Amygdala (tissue), 56 donors: ENCODE measurements at regions not wholly inside any gene's neighbourhood (a gene's known extent, or its start where the extent isn't known, plus 50 kb on each side); places are given as distances from the start of the nearest gene placed in this dataset.
"Not testable (repeated sequence)": the region's sequence is repeated elsewhere in the genome, so short reads cannot be mapped to it uniquely, and the experiment has no call there.

Source experiments
- DNase-seq, 56 donors: peaks; one replicate each; lab custom pipeline; 2025; lab: John Stamatoyannopoulos, UW

DNA sequence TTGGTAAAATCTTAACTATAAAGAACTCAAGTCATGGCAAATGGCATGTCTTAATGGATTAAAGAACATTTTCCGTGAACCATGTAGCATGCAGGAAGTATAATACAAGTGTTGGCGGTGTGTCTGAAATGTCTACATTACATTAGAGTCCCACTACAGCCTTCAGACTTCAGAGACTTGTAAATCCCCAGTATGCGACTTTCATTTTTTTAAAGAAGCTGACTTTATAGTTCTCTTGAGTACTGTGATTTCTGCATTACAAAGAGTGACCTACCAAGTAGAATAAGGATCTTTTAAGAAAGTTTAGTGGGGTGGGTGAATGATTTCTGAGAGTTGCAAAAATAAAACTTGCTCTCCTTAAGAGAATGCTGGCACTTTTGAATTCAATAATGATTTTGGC, 140.7 kb upstream of the FN1 start:
- DNase-seq, result no peak

DNA sequence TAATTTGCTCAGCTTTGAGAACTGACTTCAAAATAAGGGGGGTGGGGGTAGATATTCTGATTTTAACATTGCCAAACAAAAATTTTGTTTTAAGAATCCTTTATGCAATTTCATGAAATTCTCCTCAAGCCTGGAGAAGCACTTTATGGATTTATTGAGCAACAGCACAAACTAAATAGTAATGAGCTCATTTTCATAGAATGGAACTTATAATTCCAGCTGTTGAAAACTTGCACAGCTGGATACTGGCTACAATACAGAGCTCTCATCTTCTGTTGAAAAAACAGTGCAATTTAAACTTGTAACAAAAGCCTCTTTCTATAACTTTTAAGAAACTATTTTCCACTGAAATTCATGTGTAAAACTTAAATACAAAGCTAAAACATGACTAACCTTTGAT, 137.6 kb upstream of the FN1 start:
- no peak for DNase-seq

DNA sequence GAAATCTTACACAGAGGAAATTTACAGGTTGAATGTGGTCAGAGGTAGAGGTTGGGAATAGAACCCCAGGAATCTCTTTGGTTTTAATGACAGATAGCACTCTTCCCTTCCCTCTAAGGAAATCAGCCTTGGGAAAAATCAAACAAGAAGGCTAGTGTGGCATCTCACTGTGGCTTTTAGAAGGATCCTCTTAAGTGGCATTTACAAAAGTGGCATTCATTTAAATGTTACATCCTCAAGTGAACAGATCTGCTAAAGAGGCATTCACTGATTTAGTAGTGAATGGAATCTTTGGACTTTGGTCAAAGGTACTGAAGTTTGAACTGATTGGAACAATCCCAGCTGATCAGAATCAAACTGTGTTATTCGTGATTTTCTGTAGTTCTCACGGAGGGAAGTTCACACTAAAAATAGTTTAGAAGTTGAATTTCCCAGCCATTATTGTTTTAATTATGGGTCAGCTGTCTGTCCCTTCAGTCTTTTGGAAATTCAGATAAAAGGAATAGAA, 136.5 kb upstream of the FN1 start:
- DNase-seq, result no peak

DNA sequence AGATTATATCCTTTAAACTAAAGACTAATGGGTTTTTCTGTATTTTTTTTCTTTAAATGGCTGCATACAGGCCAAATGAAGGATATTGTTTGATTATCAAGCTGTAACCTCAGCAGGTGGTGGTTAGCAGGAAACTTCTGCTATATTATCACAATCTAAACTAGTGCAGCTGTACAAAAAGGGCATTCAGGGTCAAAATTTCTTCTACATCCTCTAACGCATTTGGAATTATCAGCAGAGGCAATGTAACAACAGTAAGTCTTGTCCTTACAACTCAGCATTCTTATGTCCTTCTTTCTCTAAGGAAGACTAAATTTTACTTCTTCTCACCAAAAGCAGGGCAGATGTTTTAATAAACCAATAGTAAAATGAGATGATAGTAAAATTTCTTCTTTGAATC, 135.8 kb upstream of the FN1 start:
- no peak for DNase-seq

DNA sequence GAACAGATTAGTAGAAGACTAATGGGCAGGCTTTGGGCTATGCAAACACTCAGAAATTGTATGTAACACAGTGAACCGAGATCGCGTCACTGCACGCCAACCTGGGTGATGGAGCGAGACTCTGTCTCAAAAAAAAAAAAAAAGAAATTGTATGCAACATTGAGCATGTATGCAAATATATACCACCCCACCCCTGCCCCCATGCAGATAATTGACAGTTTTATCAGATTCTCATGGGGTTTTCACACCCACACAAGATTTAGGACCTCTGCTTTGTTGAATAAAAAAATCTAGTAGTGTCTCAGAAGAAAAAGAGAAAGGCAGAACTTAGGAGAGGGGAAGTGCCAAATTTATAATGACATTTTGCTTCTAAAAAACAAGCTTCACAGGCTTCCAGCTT, 131.6 kb upstream of the FN1 start:
- DNase-seq, result no peak

DNA sequence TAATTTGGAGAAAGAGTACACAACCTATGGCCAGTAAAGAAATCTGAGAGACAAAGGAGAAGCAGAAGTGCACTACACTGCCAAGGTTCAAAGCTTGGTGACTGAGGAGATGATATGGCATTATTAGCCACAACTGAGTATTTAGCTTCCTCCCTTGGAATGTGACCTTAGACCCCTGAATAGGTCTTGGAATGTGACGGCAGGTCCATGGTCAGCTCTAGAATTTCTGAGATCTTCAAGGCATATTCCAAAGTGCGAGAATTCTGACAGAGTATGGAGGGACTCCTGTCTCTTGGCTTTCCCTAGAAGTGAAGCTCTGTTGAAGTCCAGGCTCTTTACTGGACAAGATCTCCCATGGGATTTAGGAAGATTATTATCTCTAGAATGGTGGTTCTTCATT, 130.0 kb upstream of the FN1 start:
- no peak for DNase-seq

DNA sequence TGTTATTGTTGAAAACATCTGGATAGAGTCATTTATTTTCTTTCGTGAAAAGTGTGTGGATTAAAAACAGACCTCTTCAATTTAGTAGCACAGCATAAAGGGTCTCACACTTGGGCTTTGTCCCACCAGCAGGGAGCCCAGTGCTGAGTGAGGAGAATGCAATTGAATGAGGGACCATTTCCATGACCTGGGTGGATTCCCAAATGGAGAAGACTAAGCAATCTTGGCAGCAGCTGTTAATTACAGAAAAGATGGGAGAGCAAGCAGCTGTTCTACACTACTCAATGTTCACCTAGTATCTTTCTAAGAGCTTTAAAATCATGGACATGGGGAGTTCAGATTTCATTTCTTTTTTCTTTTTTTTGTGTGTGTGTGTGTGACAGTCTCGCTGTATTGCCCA, 121.8 kb upstream of the FN1 start:
- DNase-seq, result no peak

DNA sequence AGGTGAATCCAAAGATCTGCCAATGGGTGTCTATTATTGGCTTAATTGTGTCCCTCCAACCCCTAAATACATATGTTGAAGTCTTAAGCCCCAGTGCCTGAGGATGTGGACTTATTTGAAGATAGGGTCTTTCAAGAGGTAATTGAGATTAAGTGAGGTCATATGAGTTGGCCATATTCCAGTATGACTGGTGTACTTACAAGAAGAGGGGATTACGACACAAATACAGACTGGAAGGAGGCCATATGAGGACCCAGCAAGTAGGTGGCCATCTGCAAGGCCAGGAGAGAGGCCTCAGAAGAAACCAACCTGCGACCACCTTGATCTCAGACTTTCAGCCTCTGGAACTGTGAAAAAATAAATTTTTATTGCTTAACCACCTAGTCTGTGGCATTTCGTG, 121.1 kb upstream of the FN1 start:
- no peak for DNase-seq

DNA sequence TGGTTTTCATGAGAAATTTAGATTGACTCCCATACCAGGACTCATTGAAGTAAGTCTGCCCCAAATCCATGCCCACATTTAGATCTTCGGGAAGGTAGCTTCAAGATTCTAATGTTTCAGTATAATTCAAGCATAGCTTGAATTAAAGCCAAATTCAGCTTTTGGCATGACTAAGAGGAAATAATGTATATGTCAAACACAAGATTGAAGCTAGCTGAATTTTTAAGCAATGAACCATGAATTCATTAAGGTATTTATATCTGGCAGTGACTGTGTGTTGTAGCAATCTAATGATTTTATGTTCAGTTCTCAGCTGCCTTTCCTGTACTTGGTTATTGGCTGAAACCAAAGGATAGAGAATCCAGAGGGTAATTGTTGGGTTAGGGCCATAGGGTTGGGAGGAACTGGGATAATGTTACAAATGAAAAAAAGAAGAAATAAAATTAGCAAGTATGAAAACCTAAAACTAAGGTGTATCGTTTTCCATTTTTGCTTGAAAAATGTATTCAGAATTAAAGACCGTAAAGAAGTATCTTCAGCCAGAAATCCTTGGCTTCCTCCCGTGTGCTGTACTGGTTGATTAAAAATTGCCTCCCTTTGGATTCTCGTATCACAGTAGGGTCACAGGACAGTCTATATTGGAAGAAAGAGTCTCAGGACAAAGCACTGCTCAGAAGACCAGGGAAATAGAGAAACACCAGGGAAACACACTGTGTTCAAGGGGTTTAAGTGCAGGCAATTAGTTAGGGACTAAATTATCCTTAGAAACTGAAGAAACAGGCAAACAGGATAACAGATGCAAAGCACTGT, 119.0 kb upstream of the FN1 start:
- no peak for DNase-seq

DNA sequence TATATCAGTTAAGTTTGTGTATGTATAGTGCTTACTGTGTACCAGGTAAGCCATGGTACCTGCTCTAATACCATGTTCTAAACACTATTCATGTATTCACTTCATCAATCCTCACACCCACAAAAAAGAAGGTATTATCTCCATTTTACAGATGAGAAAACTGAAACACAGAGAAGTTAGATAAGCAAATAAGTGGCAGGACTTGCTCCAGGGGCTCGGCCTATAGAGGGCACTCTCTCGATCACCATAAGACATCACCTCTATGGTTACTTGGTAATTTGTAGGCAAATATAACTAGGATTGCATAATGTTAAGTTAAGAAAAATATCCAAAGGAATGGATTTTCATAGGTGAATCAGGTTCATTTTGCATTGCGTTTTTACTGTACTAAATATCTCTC, 118.1 kb upstream of the FN1 start:
- DNase-seq, result no peak

DNA sequence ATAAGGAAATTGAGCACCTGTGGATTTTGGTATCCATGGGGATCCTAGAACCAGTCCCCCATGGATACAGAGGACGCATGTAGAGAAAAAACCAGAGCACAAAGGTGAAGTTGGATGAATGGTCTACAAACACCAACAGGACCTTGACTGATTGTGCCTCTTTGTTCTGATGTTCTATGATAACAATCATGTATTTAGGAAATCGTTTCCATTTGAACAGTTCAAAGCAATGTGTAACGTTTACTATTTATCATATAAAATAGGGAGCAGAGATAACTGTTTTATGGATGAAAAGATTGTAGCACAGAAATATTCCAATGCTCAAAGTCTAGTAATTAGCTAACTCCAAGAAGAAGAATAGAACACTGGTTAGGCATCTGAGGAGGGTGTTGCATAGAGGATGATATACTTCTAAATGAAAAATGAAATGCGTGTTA, 116.3 kb upstream of the FN1 start:
- no peak for DNase-seq

DNA sequence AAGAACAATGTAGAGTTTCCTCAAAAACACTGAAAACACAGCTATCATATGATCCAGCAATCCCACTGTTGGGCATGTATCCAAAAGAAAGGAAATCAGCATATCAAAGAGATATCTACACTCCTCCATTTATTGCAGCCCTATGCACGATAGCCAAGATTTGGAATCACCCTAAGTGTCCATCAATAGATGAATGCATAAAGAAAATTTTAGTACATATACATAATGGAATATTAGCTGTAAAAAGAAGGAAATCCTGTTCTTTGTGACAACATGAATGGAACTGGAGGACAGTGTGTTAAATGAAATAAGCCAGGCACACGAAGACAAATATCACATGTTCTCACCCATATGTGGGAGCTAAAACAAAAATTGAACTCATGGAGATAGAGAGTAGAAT, 114.5 kb upstream of the FN1 start:
- DNase-seq, result no peak

DNA sequence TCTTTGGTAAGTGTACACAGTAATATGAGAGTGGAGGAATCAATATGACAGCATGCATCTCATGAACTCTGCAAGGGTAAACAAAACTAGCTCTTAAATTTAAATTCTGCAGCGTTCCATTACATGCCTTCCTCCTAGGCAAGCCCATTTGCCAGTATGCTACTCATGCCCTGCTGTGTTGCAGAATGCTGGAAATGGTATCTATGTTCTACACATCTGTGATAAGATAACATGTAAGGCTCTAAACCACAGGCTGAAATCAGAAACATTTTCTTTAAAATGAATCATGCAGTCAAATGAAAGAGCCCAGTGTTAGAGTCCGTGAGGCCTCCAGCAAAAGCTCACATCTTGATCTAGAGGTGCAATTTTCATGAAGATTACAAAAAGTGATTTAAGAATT, 112.8 kb upstream of the FN1 start:
- no peak for DNase-seq

DNA sequence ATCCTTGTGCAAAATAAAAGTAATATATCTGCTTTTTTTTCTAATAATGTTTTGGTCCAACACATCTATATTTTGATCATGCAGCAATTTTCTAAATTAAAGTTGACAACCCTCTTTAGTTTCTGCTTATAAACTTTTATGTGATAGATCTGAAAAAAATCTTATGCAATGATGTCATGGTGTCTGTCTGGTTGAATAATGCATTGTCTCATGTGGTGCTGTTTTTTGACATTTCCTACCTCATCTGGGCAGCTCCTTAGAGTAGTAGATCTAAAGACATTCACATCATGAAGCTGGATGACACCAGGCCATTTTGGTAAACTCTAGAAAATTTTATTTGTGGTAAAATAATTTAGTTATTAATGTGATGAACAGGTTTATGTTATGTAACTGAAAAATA, 106.8 kb upstream of the FN1 start:
- no peak for DNase-seq

DNA sequence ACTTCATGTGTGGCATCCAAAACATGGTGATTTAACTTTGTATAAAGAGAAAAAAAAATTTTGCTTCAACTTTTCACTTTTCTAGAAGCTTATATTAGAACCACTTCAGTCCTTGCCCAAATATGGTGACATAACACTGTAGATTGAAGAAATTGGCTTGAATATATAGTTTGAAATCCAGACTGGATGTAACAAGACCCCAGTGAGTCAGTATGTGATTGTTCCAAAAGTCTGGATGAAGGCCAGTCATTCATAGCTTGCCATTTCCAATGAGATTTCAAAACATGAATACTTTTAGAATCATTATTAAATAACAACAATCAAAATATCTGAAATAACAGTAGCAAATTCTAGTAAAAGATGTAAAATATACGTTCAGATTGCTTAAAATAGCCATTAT, 104.8 kb upstream of the FN1 start:
- no peak for DNase-seq

DNA sequence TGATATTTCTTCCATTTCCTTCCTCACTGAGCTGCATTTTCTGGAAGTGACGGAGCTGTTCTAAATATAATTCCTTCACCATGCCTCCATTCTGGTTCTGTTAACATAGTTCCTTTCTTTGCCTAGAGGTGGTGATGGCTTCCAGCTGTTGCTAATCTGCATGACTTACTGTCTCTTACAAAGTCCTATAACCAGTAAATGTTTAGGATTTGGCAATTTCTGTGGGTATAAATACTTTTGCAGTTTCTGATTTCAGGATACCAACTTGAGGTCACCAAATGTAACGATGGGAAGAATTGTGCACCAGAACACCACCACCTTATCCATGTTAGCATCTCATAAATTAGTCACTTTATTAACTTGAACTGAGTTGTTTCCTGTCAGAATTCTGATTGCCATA, 101.7 kb upstream of the FN1 start:
- DNase-seq, result no peak

DNA sequence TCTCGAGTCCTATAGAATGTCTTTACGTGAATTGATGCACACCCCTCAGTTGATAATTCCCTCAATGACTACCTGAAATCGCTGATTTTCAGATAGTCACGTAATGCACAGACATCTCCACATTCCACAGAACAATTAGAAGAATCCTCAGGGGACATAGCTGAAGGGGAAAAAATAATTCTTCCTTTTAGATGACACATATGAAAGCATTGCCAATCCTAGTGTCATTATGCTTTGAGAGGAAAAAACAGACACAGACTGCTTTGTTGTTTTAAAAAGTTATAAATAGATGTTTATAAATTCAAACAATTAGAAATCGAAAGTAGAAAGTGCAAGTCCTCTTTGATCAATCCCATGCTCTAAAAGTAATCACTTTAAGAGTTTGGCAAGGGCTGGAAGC, 100.6 kb upstream of the FN1 start:
- DNase-seq, result no peak

DNA sequence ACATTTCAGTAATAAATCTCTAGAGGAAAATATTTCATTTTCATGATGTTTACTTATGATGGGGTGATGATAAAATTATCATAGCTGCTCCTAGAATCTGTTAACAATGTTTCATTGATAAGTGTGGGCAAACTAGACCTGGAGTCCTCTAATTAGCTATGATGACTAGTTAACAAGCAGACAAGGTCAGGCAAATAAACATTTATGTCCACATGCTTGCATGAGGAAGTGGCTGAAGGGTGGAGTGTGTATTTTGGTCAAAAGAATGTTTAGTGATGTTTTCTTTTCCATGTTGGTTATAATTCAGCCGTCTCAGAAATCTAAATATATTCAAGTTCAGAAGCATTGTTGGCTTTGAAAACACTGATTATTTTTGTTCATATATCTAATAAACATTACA, 99.9 kb upstream of the FN1 start:
- DNase-seq, result no peak

DNA sequence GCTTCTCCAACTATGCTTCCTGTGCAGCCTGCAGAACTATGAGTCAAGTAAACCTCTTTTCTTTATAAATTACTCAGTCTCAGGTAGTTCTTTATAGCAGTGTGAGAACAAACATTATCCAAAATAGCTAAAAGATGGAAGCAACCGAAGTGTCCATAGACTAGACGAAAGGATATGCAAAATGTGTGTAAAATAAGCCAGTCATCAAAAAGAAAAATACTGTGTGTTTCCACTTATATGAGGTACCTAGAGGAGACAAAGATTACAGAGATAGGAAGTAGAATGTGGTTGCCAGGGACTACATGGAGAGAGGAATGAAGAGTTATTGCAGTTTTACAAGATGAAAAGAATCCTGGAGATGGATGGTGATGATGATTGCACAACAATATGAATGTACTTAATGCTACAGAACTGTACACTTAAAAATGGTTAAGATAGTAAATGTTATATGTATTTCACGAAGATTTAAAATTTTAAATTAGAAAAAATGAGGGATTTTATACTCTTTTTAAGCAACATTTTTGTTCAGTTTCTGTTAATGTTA, 99.3 kb upstream of the FN1 start:
- DNase-seq, result no peak

DNA sequence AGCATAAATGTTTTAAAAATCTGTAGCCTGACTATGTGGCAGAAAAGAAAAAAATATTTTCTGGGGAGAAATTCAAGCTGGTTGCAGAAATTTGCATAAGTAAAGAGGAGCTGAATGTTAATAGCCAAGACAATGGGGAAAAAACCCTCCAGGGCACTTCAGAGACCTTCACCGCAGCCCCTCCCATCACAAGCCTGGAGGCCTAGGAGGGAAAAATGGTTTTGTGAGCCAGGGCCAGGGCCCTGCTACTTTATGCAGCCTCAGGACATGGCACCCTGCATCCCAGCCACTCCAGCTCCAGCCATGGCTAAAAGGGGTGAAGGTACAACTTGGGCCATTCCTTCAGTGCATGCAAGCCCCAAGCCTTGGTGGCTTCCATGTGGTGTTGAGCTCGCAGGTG, 97.8 kb upstream of the FN1 start:
- DNase-seq, result not testable (repeated sequence)

DNA sequence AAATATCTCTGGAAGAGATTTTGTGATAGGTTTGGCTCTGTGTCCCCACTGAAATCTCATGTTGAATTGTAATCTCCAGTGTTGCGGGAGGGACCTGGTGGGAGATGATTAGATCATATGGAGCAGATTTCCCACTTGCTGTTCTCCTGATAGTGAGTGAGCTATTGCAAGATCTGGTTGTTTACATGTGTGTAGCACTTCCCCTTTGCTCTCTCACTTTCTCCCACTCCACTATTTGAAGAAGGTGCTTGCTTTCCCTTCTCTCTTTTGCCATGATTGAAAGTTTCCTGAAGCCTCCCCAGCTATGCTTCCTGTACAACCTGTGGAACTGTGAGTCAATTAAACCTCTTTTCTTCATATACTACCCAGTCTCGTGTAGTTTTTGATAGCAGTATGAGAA, 97.0 kb upstream of the FN1 start:
- DNase-seq, result no peak

DNA sequence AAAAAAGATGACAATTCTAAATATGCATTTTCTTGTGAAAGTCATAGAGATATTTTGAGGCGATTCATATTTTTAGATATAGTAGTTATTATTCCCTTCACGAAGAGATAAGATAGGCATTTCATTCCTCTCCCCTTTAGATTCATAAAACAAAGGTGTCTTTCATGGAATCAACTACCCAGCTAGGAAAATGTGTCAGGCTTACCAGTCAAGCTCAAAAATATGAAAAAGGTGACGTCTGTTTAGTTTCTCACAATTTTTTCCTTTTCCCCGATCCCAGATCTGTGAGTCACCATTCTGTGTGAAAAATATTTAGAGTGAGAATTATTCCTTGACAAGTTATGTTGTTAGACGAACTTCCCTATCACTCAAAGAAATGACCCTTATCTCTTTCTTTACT, 95.4 kb upstream of the FN1 start:
- no peak for DNase-seq
